Pulmonary artery endothelial cell (primary cell): ENCODE measurements at regions not wholly inside any gene's neighbourhood (a gene's known extent, or its start where the extent isn't known, plus 50 kb on each side); places are given as distances from the start of the nearest gene placed in this dataset.
A peak's percentile ranks its signal among the peaks of the same experiment; 100 is the strongest.

Source experiments
- DNase-seq: peaks from one replicate; pipeline ENCODE4 v3.0.0-alpha.2; 2011; ENCODE audit warnings: low read depth, low spot score

DNA sequence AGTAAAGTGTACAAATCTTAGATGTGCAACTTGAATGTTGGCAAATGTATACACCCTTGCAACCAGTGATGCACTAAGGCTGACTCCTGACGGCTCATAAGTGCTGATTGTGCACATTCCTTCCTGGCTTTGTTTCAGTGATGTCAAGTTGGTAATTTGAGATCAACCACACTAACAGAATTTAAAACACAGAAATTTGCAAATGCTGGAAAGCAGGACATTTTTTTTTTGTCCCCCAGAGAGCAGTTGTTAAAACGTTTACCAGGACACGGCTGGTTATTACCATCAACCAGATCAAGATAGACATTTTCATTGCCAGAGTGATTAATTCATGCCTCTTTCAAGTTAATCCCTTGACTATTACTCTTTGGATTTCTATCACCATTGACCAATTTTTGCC lies 735.6 kb downstream of the RFPL4B start:
- DNase-seq, result no peak

DNA sequence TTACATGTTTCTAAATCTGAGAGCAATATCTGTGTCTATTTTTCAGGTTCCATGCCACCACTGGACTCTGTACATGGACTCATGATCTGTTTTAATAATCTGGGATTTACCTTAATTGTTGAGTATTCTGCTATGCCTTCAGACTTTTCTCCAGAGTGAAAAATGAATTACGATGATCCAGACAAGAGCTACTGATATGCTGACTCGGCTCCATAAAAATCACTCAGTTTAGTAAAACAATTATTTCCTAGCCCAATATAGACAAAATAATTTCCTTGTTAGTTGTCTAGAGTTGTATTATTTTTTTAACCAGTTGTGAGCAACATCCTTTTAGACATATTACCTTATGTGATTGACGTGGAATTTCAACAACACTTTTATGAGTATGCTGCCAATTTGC lies 736.8 kb downstream of the RFPL4B start:
- DNase-seq, result no peak

DNA sequence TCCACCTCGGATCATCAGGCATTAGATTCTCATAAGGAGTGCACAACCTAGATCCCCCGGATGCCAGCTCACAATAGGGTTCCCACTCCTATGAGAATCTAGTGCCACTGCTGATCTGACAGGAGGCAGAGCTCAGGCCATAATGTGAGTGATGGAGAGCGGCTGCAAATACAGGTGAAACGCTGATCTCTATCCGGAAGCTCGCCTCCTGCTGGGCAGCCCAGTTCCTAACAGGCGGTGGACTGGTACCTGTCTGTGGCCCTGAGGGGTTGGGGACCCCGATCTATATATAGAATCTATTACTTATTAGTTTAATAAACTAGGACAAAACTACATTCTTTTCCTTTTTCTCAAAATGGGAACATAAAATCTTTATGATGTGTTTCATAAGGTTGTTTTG lies 741.9 kb downstream of the RFPL4B start:
- no peak for DNase-seq

DNA sequence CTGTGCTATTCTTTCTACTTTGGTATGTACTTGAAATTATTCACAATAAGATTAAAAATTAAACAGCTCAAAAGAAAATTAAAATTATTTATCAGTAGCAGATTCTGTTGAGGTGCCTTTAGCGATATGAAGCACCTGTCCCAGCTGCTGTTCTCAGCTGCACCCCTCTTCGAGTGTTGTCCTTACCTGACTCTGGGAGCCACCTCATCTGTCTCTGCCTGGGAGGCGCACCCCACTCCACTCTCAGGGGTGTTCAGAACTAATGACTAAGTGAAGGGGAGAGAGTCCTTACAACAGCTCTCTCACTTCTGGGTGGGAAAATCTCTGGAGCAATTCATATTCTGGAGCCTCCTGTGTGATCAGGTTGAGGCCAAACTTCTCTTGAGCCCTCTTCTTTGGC lies 745.7 kb downstream of the RFPL4B start:
- DNase-seq, result no peak

DNA sequence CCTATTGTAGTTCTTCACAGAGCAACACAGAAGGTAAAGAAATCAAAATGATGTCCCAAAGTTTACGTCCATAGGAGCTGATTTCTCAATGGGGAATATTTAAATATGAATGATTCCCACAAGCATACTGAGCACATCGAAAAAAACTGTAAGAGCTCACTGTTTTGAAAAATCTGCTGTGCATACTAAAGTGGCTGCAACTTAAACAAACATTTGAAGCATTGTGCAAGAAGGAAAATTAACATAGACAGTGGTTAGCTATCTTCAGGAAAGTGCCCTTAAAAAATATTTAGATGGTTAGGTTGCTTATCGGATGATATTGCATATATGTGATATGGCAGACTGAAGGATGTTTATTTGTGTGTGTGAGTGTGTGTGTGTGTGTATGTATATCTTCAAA lies 747.6 kb downstream of the RFPL4B start:
- DNase-seq, result no peak

DNA sequence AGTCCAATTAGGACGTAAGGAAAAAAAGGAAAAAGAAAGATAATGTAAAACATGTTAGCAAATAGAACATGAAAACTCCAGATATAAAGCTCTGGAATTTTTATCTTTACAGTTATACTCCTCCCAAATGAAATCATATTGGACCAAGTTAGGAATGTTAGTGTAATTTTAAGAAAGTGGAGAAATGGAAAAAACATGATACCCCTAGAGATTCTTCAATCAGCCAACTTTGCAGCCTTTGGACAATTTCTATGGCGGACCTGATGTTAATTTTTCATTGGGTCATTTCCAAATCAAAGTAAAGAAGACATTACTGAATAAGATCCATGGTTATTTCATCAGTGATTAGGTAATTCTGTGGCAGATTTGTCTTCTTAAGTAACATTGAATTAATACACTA lies 748.7 kb downstream of the RFPL4B start:
- DNase-seq, result no peak

DNA sequence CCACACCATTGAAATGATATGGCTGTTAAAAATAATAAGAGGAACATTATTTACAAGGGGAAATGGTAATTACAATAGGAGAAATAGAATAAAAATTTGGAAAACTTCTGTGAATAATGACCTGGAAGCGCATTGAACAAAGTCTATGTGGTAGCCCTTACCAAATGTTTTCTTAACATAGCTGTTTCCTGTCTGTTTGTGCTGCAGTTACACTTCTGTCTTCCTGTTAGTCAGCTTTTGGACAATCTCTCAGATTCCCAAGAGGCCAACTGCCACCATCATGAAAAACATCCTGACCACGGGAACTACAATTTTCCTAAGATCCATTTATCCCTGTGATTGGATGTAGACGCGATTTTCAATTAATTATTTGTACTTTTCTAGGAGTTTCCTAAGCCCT lies 754.4 kb upstream of the MARCKS start:
- peak; percentile 95 for DNase-seq

DNA sequence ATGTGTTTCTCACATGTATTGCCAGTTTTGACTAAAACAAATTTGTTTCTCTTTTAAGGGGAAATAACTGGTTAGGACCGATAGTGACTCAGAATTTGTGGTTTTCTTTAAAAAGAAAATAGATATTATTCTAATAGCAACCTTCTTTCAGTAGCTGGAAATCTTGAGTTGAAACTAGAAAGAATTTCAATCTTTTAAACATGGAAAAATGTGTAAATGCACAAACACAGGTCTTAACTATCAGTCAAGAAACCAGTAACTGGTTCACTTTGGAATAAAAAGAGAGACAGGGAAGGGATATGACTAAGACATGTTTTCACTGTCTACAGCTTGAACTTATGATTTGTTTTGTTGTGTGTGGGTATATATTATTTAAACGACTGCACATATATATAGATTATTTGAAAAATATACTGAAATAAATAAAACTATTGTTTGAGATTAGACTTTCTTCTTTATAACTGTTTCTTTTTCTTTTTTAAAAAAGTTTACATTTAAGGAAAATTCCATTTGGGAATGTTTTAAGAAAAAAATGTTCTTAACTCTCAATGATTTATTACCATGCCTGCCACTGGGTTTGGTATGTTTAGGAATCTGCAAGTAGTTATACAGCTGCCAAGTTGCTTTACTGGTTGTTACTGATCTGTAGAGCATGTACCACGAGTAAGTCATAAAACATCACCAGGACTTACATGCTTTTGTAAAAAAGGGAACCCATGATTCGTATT lies 753.3 kb upstream of the MARCKS start:
- DNase-seq, result peak; percentile 47

DNA sequence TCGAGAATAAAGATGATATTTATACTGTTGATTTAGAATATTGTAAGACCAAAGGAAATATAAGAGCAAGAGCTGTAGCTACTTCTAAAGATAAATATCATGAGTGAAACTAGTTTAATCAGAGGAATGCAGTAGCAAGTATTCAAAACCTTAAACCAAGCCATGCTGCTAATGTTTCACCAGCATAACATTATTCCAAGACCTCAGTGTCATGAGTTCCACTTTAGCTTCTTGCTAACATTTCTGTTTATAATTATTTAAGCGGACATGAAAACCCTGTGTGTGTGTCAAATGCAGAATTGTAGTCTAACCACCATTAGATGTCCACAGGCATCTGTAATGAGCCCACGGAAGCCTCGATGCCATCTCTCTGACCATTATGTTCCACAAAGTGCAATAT lies 752.6 kb upstream of the MARCKS start:
- DNase-seq, result no peak

DNA sequence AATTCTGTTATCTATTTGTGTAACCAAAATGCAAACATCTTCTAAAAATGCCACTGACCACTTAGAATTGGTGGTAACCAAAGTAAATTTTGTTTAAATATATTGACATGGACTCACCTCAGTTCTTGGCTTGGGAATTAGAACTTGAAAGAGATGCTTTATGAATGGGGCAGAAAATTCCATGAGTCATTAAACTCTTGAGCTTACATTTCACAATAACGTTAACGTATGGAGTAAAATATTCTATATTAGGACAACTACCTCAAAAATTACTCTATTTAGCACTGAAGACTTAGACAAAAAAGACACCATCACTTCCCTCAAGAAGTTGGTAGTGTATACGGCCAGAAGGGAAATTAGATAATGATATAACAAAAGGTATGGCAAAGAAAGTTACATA lies 752.2 kb upstream of the MARCKS start:
- no peak for DNase-seq

DNA sequence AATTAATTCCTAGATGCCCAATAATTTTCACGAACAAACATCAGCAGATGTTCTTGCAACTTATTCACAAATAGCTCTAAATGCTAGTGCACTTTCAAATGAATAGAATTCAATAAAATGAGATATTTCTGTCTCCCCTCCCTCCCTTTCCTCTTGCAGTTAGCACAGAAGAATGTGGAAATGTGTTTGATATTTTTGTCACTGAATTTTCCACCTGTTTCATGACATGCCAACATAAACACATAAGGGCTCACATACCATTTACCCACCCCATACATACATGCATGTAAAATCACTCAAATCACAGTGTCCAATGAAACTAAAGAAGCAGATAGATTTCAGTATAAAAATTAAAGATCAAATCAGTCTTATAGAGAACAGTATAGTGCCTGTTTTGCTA lies 746.9 kb upstream of the MARCKS start:
- DNase-seq, result no peak

DNA sequence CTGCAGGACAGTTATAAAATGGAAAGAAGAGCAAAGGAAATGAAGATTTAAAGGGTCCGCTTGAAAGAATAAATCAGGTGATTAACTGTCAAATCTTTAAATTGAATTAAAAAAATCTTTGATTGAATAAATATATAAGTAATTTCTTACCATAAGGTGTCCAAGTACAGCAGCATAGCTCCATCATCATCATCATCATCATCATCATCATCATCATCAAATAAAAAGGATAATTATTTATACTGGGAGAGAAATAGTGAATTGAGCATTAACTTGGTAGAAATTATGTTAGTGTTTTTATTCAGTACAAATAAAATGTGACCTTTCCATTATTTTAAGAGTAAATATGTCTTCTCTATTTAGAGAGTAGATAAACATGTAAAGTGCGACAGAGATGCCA lies 745.6 kb upstream of the MARCKS start:
- no peak for DNase-seq

DNA sequence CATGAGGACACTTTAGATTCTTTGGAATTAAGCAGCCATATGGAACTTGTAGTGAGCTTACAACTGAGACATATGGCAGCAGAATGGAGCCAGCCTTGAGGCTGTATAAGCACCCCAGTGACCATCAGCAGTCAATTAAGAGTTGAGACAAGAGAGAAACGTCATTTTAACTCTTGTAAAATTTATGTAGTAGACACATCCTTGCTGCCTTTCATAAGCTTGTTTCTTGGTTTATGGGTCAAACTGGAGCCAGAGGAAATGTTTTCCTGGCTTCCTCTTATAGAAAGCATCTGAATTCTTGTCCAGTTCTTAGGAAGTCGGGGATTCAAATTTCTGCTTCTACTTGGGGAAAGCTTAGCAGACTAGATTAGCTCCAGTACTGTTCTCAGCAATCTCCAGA lies 745.1 kb upstream of the MARCKS start:
- DNase-seq, result no peak

DNA sequence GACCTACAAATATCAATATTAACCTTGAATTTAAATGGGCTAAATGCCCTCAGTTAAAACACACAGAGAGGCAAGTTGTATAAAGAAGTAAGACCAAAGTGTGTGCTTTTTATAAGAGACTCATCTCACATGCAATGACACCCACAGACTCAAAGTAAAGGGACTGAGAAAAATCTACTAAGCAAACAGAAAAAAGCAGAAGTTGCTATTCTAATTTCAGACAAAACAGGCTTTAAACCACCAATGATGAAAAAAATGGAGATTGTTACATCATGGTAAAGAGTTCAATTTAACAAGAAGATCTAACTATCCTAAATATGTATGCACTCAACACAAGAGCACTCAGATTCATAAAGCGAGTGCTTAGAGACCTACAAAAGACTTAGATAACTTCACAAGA lies 741.9 kb upstream of the MARCKS start:
- DNase-seq, result no peak

DNA sequence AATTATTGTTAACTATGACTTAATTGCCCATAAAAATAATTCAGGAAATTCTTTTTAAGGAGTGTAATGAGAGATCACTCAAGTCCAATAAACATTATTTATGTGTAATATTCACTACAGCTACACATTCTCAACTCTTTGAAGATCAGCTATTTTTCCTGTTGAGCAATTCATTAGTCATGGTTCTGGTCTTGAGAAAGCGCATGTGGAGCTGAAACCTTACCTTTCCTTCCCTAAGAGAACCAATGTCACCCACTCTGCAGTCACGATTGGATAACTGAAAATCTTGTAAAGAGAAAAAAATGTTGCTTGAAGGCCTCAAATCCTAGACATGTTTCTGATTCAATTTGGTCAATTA lies 736.9 kb upstream of the MARCKS start:
- peak; percentile 24 for DNase-seq

DNA sequence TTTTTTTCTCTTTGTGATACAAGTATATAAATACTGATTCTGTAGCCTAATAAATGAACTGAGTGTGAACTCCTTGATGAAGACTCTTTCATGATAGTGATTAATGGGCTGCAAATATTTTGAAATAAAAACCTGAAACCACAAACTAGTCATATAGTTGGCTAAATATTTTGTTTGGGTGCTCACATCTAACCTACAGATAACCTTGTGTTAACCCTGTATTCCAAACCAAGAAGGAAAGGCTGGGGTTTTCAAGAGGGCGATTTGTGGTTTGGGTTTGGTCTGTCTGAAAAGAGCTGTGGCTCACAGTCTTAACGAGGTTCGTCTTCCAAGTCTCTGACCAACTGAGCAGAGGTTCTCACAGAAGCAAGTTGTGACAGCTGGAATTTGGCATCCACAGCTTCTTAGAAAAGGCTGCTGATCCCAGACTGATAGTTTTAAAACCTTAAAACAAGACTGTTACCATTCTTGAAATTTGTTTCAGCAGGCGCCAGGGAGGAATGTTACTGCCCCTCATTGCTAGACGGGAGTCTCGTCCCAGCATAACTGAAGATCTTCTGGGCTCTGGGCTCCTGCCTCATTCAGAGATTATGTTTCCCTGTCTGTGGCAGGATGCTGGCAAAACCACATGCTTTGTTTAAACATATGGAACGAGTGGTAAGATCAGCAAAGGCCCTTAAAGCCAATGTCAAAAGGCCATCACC lies 736.4 kb upstream of the MARCKS start:
- no peak for DNase-seq

DNA sequence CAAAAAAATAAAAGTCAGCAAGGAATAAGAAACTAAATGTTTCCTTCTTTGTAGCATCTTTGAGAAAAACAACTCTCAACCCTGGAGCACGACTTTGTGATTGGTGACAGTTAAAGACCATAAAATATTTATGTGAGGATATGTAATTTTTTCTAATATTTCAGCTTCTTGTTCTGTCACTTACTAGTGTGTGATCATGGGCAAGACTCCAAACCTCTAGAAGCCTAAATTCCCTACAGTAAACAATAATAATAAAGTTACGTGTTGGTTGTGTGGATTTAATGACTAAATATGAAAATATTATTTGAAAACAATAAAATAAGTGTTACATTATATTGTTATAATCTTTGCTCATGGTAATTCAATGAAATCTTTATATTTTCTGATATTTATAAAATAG lies 735.6 kb upstream of the MARCKS start:
- no peak for DNase-seq

DNA sequence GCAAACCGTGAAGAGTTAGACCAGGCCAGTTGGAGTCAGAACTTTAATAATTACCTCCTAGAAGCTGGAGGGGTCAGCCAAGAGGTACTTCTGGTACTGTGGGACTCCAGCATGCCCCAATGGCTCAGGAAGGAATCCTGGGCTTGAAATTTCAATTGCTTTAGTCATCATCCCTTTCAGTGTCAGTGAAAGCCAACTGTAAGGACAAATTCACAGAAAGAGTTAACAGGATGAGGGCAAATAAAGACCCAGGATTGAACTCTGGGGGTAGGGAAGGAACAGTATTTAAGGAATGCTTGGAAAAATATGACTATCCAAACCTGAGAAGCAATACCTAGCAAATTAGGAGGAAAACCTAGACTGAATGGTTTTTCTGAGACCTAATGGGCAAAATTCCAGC lies 735.1 kb upstream of the MARCKS start:
- peak; percentile 96 for DNase-seq

DNA sequence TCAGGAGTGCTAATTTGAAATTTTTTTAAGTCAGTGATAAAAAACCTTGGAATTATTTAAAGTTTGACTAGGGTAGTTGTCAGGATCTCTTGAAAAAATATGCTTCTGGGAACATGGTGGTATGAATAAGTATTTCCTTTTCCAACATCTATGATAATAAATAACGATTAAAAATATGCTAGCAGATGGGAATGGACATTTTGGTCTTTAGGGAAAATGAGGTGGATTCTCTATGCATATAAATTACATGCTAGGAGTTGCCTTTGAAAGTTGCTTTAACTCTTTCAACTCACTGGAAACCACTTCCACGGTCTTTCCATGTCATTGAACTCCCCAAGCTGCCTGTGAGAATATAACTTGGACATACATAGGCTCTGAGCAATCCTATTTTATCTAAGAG lies 731.5 kb upstream of the MARCKS start:
- DNase-seq, result no peak

DNA sequence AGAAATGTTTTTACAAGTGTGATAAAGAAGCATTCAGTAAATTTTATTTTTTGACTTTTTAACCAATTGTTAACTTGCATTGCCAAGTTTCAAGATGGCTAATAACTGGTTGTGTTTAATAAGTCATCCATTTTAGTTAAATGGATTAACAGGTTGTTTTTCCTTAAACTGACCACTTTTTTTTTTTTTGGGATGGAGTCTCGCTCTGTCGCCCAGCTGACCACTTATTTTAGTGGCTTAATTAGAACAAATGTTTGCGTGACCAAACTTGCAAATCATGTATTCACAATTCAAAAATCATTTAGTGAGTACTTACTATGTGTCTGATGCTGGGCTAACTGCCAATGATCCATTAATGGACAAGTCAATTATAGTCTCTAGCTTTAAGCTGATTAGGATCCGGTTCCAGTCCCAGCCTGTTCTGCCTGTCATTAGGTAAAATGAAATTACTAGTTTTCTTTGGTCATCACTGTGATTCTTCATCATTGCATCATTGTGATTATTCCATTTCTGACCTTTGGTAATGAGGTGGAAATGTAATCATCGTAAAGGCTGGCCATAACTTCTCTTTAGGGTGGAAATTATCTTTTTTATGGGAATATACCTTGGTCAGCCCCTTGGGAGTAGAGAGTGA lies 729.2 kb upstream of the MARCKS start:
- no peak for DNase-seq

DNA sequence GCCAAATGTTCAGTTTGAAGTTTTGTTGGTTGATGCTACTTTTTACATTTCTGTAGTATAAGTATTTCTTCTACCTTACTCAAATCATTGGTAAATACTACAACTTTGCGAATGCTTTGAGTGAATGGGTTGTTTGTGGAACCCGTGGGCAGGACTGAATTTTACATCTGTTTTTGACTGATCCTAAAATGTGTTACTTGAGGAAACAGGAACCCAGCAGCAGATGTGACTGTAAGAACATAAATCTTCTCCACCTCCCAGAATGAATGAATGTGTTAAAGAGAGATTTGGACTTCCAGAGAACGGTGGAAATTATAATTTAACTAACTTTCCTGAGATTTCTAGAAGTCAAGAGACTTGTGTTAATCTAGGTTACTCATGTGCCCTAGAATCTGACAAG lies 728.5 kb upstream of the MARCKS start:
- no peak for DNase-seq

DNA sequence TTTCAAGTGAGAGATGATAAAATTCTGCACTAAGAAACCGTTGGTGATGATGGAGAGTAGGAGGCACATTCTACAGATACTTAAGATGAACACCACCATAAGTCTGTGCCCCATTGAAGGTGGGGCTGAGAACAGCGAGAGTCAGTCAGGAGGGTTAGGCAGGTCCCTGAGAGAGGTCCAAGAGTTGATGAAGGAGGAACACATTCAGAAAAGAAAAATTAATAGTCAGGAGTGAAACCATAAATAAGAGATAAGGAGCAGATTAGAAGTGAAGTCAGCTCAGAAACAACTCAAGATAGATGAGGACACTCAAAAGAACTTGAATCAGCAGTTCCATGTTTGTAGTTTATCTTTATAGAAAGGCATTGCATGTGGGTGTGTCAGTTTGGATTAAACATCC lies 727.2 kb upstream of the MARCKS start:
- DNase-seq, result no peak

DNA sequence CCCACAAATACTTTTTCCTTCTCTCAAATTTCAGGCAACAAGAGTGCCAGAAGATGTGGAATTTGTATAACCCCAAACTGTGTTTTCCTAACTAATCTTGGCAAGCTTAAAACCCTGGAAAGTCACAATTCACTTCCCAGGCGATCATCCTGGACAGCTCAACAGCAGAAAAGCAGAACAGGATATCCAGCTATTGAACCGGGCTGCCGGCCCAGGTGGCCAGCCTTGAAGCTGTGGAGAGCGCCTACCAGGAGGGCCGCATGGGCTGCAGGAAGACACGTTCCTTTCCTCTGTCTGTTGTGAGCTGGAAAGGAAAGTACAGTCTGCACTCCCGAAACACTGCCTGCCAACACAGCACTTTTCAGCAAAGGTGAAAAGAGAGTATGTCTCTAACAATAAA lies 719.7 kb upstream of the MARCKS start:
- peak; percentile 80 for DNase-seq
